ENCODE measurements at regions not wholly inside any gene's neighbourhood (a gene's known extent, or its start where the extent isn't known, plus 50 kb on each side); places are given as distances from the start of the nearest gene placed in this dataset.
"Not testable (repeated sequence)": the region's sequence is repeated elsewhere in the genome, so short reads cannot be mapped to it uniquely, and the experiment has no call there.

- no peak for DNase-seq
These were observed 1494.3 kb downstream of the AMY1C start for GRCh38 chr1:105243969-105244368.

GRCh38 chr1:105254906-105255305, 1505.2 kb downstream of the AMY1C start:
- DNase-seq: no peak

DNA sequence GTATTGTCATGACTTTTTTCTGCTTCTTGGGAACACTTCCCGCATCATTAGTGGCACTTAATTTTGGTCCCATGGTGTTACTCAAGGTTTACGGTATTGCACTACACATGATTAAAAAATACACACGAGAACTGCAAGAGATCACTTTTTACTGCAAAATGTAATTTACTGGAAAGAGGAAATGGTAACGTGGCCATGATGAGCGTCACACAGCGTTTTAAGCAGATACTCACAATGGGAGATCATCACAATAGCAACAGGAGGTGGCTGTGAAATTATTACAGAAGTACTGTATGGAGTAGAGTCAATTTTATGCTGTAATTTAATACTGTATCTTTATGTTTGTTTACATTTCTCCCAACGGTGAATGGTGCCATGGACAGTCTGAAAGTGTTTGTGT, 1510.3 kb downstream of the AMY1C start:
- DNase-seq: no peak

- no peak for DNase-seq
These were observed 1521.3 kb downstream of the AMY1C start for GRCh38 chr1:105270966-105271365.

GRCh38 chr1:105272376-105272775, 1522.7 kb downstream of the AMY1C start:
- not testable (repeated sequence) for DNase-seq

DNA sequence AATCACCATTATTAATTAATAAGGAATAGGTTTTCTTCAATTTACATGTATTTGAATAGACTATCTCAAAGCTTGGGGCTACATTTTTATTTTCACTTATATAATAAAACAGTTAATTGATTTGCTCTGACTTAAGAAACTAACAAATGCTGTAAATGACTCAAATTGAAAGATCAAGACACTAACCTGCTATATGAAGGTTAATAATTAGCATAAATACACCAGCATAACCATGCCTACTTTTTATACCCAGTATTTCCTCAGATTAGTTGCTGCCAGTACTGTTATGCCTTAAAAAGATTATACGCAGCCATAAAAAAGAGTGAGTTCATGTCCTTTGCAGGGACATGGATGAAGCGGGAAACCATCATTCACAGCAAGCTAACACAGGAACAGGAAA, 1545.1 kb downstream of the AMY1C start:
- no peak for DNase-seq

- DNase-seq: no peak
These were observed 1560.4 kb downstream of the AMY1C start for GRCh38 chr1:105310063-105310462.

GRCh38 chr1:105317976-105318375, 1568.3 kb downstream of the AMY1C start:
- no peak for DNase-seq

DNA sequence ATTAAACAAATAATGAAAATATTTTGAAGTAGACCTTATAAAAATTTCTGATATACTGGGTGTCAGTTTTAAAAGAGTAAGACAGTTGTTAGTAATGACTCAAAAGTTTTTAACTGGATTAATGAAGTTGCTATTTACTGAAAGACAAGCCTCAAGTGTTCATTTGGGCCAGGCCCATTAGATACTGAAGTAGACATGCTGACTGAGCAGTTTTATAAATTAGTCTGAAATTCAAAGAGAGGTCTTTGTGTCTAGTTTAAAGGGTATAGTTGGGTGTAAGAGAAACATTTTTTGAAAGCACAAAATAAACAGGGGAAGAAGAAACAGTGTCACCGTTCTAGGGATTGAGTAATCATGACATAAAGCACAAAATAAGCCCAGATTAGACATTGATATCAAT, 1577.2 kb downstream of the AMY1C start:
- DNase-seq: no peak

GRCh38 chr1:105337420-105337819, 1587.7 kb downstream of the AMY1C start:
- DNase-seq: no peak

DNA sequence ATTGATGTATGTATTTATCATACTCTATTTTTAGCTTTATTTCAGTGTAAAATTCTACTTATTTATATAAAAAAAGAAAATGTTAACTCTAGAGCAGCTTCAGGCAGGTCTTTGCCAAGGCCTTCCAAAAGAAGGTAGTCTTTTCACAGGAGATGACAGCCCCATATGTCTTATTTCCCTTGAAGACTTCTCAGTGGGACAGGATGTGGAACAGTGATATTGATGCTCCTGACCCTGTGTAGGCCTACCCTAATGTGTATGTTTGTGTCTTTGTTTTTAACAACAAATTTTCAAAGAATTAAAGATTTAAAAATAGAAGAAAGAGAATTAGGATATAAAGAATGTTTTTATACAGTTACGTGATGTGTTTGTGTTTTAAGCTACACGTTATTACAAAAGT, 1593.6 kb downstream of the AMY1C start:
- no peak for DNase-seq

DNA sequence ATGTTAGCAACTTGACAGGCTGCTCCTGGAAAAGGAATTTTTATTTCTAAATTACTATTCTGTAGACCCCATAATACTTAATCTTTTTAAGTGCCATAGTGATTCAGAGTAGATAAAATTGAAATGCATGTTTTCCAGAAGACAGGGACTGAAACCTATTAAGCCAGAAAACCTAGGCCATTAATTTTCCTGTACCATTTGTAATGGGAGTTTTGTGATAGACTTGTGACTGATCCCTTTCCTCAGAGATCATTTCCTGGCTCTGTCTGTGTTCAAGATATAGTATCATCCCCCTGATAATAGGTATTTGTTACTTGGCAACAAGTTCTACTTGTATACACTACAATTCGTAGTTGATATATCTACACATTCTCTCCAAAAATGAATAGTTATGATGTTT, 1609.8 kb downstream of the AMY1C start:
- no peak for DNase-seq

- DNase-seq: no peak
These were observed 1612.7 kb downstream of the AMY1C start for GRCh38 chr1:105362438-105362837.

DNA sequence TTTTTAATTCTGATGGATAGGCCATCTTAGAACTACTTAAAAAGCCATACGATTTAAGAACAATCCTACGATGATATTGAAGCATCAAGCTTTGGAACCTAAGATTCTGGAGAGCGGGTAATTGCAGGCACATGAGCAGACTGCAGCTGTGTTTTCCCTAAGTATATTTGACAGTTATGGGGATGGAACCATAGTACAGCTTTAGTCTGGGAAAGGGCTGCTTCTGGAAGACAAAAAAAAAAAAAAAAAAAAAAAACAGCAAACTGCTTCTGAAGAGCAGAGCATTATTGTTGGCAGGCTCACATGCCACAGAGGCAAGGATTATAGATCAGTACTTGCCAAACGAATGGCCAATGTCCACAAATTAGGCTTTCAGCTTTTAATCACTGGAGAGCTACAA, 1618.7 kb downstream of the AMY1C start:
- DNase-seq: no peak

DNA sequence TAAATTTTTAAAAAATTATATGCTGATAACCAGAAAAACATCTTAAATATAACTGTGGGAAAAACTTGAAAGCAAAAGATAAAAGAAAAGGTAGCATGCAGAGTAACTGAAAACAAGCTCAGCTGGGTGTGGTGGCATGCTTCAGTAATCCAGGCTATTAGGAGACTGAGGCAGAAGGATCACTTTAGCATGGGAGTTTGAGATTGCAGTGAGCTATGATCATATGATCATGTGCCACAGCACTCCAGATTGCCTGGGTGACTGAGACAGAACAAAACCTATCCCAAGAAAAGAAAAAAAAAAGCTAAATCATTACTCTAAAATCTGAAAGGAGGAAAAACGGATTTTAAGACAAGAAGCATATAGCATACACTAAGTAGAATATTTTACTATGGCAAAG, 1624.0 kb downstream of the AMY1C start:
- DNase-seq: no peak

DNA sequence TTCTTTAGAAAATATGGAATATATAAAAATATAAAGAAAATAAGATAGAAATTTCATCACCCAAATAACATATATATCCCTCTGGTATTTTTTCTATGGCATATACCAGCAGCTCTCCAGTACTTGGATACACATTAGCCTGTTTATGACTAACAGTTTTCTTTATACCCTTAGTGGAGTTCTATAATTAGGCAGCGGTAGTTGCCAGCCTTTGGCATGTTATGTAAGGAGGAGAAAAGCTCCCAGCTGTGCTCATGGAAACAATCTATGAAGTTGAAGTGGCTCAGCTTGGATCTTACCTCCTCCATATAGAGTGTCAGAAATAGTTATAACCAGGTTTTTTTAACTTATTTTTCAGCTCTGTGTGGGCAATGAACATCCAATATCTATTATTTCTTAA, 1636.8 kb downstream of the AMY1C start:
- DNase-seq: no peak

DNA sequence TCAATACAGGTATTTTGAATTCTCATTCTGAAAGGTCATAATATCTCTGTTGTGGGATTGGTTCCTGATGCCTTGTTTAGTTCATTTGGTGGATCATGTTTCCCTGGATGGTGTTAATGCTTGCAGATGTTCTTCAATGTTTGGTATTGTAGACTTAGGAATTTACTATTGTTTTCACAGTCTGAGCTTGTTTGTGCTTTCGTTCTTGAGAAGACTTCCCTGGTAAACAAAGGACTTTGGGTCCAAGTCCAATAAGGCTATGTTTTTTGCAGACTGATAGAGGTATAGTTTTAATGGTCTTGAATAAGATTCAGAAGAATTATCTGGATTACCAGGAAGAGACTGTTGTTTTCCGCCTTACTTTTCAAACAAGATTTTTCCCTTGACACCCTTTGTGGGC, 1646.3 kb downstream of the AMY1C start:
- no peak for DNase-seq

GRCh38 chr1:105398909-105399308, 1649.2 kb downstream of the AMY1C start:
- DNase-seq: no peak

- DNase-seq: no peak
These were observed 1650.0 kb downstream of the AMY1C start for GRCh38 chr1:105399716-105400115.

DNA sequence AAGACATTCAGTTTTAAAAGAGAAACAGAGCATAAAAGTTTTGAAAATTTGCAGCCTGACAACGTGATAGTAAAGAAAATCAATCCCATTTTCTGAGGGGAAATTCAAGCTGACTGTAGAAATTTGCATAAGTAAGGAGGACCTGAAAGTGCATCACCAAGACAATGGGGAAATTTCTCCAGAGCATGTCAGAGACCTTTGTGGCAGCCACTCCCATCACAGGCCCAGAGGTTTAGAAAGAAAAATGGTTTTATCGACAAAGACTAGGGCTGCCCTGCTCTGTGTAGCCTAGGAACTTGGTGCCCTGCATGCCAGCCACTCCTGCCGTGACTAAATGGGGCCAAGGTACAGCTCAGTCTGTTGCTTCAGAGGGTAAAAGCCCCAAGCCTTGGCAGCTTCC, 1640.2 kb upstream of the PRMT6 start:
- no peak for DNase-seq

DNA sequence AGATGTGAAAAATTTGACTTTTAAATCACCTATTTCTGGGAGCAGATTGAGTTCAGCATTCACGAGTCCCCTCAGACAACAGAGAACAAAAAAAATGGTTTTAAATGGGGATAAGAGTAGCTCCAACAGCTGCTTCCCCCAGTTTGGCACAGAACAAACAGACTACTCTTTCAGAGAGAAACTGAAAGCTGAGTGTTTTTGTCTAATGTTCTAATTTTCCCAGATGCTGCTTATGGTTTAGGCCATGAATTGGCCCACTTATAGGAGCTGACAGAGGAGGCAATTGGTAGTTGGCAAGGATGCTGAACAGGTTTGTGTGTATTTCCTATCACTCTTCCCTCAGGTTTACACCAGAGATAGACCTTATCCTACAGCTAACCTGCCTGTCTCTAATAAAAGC, 1637.4 kb upstream of the PRMT6 start:
- no peak for DNase-seq

GRCh38 chr1:105427543-105427942, 1628.9 kb upstream of the PRMT6 start:
- no peak for DNase-seq

DNA sequence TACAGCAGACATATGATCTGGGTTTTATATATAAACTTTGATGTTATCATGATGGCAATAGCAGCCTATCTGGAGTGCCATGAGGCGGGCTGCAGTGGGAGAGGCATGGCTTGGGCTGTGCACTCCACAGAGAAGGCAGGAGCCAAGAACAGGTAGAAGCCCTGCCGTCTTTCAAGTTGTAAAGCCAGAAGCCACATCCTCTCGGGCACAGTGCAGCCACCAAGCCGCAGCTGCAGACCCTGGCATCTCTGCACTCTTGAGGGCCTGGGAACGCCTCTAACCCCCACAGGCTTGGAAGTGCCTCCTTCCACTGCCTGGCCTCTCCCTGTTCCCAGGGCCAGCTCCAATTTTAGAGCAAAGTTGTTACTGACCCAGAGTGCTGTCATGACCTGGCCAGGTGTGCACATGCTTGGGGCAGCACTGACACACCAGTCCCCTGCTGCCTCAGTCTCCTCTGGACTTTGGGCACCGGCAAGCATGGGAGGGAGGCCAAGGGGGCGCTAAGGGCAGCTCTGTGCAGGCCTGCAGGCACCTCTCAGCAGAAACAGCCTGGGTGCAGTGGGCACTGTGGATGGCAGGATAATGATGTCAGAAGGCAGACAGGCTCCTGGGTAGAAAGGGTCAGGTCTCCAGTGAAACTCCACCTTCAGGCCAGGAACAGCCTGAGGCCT, 1619.8 kb upstream of the PRMT6 start:
- no peak for DNase-seq

DNA sequence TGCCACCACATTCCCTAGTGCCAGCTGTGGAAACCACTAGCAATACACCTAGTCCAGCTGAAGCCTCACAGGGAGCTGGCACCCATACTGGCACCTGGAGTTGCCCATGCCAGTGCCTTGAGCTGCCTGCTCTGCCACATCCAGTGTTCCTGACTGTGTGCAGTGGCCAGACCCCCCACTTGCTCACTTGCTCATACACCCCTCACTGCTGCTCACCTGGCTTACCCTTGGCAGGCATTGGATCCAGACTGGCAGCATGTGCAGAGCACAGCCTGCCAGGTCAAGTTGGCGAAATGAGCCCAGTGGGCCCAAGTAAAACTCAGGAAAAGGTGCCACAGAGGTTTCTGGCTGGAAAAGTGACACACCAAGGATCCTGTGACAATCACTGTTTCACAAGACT, 1618.6 kb upstream of the PRMT6 start:
- DNase-seq: no peak

DNA sequence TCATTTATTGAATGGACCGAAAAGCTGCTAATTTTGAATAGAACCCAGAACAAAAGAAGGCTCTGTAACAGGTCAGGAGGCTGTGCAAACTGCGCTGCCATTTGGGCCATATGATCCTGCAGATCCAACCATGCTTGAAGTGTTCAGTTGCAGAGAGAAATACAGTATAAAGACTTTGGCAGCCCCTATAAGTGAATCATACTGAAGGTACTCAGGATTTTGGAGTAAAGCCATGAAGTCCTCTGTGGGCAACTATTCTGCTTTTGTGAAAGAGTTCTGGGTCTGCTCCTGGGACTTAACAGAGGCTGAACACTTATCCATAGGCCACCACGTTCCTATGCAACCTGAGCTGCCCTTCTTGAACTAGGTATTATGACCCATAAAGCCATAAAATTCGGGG, 1613.6 kb upstream of the PRMT6 start:
- DNase-seq: no peak

DNA sequence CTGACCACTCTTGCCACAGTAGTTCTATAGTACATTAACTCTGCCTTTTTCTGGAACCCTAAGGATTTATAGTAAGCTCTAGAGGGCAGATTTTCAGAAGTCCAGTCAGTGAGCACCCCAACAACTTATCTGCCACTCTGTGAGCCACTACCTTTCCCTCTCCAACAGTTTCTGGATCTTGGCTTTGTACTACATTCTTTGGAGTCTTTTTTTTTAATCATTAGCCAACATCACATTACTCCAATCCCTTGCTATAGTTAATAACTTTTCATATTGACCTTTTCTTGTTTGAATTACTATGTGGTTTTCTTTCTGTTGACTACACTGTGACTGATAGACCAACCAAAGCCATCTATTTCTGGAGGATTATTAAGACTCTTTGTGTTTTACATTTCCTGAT, 1596.7 kb upstream of the PRMT6 start:
- no peak for DNase-seq

Measured in NCI-H226 (cell line).